T-cell (primary cell): ENCODE measurements at regions not wholly inside any gene's neighbourhood (a gene's known extent, or its start where the extent isn't known, plus 50 kb on each side); places are given as distances from the start of the nearest gene placed in this dataset.

ENCODE experiments used
- ATAC-seq, 4 experiments: fragments of 200-7000 bp in 3 of 4; fragments of 150-1000 bp in 1 of 4; cut with Tn5 transposase; replicated peaks in 1 of 4; 1 replicate in 3 of 4; 2 replicates in 1 of 4; pipeline ENCODE4 v1.10.0; 2021; ENCODE audit warnings: moderate library complexity in 3 of 4, mild to moderate bottlenecking in 2 of 4, moderate number of reproducible peaks in 1 of 4
- CTCF ChIA-PET, 2 donors: fragments of 300-600 bp; sonication (Branson Sonifier 250); formaldehyde crosslinking; loops; one replicate each; lab custom pipeline; 2022; ENCODE audit warnings: antibody characterized with exemption in 2 of 2; lab: Charles Lee
- POLR2A ChIA-PET, 2 donors: fragments of 300-600 bp; sonication (Branson Sonifier 250); formaldehyde crosslinking; loops; one replicate each; lab custom pipeline; 2022; ENCODE audit warnings: antibody characterized with exemption in 2 of 2; lab: Charles Lee
- DNase-seq, 35 experiments: peaks; one replicate each; pipeline versions ENCODE4 v3.0.0 to v3.0.0-alpha.2; 2013 to 2023
- H3K27ac ChIP-seq: one replicate; pipeline ENCODE4 v1.5.1; 2013; ENCODE audit warnings: low read length
- H3K27me3 ChIP-seq, 2 experiments: replicated peaks in 1 of 2; 1 replicate in 1 of 2; 2 replicates in 1 of 2; pipeline versions ENCODE4 v1.6.1 to v1.7.0; 2013; ENCODE audit warnings: low read length in 1 of 2, mixed read lengths in 1 of 2; ENCODE audit not compliant: control insufficient read depth in 2 of 2, insufficient read depth in 2 of 2; ENCODE audit errors: extremely low read depth in 1 of 2
- H3K36me3 ChIP-seq, 2 donors: 1 replicate in 1 of 2; 2 replicates in 1 of 2; pipeline versions ENCODE4 v1.6.1 to v1.7.0; 2013; ENCODE audit warnings: low read length in 1 of 2; ENCODE audit not compliant: control insufficient read depth in 2 of 2, insufficient read depth in 1 of 2; ENCODE audit errors: extremely low read depth in 1 of 2
- H3K4me1 ChIP-seq, 2 experiments: 1 replicate in 1 of 2; 2 replicates in 1 of 2; pipeline versions ENCODE4 v1.6.1 to v1.7.0; 2013; ENCODE audit warnings: low read length in 2 of 2, mixed read lengths in 1 of 2; ENCODE audit not compliant: insufficient read depth in 2 of 2, control insufficient read depth in 1 of 2; ENCODE audit errors: extremely low read depth in 1 of 2
- H3K4me3 ChIP-seq, 2 donors: 1 replicate in 1 of 2; 2 replicates in 1 of 2; pipeline versions ENCODE4 v1.5.1 to v1.7.0; 2013; ENCODE audit warnings: mild to moderate bottlenecking in 2 of 2, low read length in 1 of 2, moderate library complexity in 1 of 2; ENCODE audit not compliant: control insufficient read depth in 1 of 2; ENCODE audit errors: extremely low read depth in 1 of 2
- H3K9me3 ChIP-seq: 2 replicates; pipeline ENCODE4 v1.7.0; 2013
- H3K27ac Mint-ChIP-seq, 2 donors: one replicate each; pipeline ENCODE4 v1.8.0; 2020 to 2021; ENCODE audit warnings: mild to moderate bottlenecking in 2 of 2, mixed read lengths in 2 of 2
- H3K27me3 Mint-ChIP-seq, 2 donors: one replicate each; pipeline ENCODE4 v1.8.0; 2021 to 2022; ENCODE audit warnings: mixed read lengths in 2 of 2
- H3K36me3 Mint-ChIP-seq: one replicate; pipeline ENCODE4 v1.8.0; 2021; ENCODE audit warnings: mixed read lengths
- H3K4me1 Mint-ChIP-seq, 3 donors: one replicate each; pipeline ENCODE4 v1.8.0; 2020 to 2022; ENCODE audit warnings: mixed read lengths in 3 of 3, mild to moderate bottlenecking in 1 of 3
- H3K4me3 Mint-ChIP-seq, 3 donors: one replicate each; pipeline ENCODE4 v1.8.0; 2020 to 2022; ENCODE audit warnings: mild to moderate bottlenecking in 3 of 3, mixed read lengths in 3 of 3, moderate library complexity in 3 of 3
- H3K9me3 Mint-ChIP-seq, 3 donors: one replicate each; pipeline ENCODE4 v1.8.0; 2020 to 2022; ENCODE audit warnings: mixed read lengths in 3 of 3
- WGBS: methylation state at CpG from one replicate; pipeline ENCODE4 v1.1.5; 2013; ENCODE audit warnings: missing lambda C conversion rate; ENCODE audit not compliant: insufficient coverage; 5-methylcytosine and 5-hydroxymethylcytosine counted together

DNA sequence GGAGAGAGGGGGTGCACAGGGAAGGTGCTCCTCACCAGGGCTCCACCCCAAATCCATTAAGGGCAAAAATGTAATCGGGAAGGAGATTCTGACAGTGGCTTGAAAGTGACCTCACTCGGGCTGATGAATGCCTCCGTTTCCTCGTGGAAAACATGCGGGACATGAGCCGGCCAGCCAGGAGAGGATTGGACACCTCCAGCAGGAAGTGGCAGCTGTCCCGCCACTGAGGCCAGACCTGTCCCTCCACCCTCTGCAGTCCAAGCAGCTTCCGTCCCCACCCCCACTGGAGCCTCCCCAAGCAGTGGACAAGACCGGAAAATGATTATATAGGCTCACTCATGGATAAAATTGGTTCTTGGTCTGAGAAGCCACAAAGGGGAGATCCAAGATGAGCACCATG, 82.1 kb upstream of the CCL1 start:
- ChIA-PET POLR2A (no interaction called here), CTCF (no interaction called here)
- Mint-ChIP-seq H3K27ac (no peak overlapping the region), H3K9me3 (no peaks in the 10 kb centered on the region), H3K36me3 (no peaks in the 10 kb centered on the region), H3K4me3 (no peak overlapping the region), H3K4me1 (no peaks in the 10 kb centered on the region), H3K27me3 (peaks cover 40 to 44% of the 10 kb centered on the region in 2 donors)
- no peaks in the 10 kb centered on the region for H3K4me1 ChIP-seq
- ATAC-seq, result no peak
- no peak for DNase-seq
- peaks cover 4 to 48% of the 10 kb centered on the region in 2 experiments for H3K27me3 ChIP-seq
- WGBS, result 81% methylated on average over 3 of the region's 9 CpGs
- H3K9me3 ChIP-seq, result no peaks in the 10 kb centered on the region
- H3K4me3 ChIP-seq, result no peak overlapping the region
- H3K36me3 ChIP-seq, result no peaks in the 10 kb centered on the region
- no peak overlapping the region for H3K27ac ChIP-seq

DNA sequence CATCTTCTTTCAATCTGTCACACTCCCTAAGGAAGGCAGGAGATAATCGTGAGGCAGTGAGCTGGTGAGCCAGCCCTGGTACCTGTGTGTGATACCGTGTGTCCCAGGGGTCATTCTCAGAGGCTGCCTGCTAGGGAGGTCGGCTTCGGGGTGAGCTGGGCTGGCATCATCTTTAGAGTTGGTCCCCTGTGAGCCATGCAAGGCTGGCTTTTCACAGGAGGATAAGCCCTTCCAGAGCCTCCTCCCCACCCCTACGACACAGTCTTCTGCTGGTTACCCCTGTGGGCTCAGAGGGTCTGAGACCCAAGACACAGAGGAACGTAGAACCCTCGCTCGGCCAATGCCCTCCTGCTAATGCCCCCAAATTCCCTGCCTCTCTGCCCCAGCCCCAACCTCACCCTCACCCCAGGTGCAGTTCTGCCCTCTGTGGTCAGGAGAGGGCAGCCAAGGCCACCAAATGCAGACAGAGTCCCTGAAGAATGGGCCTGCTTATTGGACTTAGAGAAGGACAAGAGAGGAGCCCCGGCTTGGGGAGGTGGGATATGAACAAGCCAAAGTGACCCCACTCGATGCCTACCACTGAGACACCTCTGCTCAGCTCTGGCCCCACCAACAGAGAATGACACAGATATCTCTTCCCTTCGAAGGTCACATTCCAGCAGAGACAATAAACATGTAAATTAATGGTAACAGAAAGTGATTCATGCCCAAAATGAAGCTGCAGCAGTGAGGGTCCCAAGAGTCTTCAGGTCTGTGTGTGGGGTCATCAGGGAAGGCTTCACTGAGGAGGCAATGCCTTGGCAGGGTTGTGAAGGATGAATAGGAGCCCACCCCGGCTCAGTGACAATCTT, 80.8 kb upstream of the CCL1 start:
- no peaks in the 10 kb centered on the region for H3K36me3 Mint-ChIP-seq
- CTCF ChIA-PET, result no interaction called here
- no peak overlapping the region for H3K4me3 ChIP-seq
- no peaks in the 10 kb centered on the region for H3K9me3 Mint-ChIP-seq
- ATAC-seq (no peak), DNase-seq (peak in 1 of 35 experiments; percentile 10)
- no peak overlapping the region for H3K27ac ChIP-seq
- no peaks in the 10 kb centered on the region for H3K4me1 ChIP-seq
- 58% methylated on average over 4 of the region's 12 CpGs for WGBS
- H3K36me3 ChIP-seq, result no peaks in the 10 kb centered on the region
- no peaks in the 10 kb centered on the region for H3K9me3 ChIP-seq
- no peaks in the 10 kb centered on the region for H3K4me1 Mint-ChIP-seq
- peaks cover 4 to 45% of the 10 kb centered on the region in 2 experiments for H3K27me3 ChIP-seq
- H3K27me3 Mint-ChIP-seq, result peaks cover 36 to 42% of the 10 kb centered on the region in 2 donors
- no peak overlapping the region for H3K27ac Mint-ChIP-seq
- POLR2A ChIA-PET, result no interaction called here
- no peak overlapping the region for H3K4me3 Mint-ChIP-seq

DNA sequence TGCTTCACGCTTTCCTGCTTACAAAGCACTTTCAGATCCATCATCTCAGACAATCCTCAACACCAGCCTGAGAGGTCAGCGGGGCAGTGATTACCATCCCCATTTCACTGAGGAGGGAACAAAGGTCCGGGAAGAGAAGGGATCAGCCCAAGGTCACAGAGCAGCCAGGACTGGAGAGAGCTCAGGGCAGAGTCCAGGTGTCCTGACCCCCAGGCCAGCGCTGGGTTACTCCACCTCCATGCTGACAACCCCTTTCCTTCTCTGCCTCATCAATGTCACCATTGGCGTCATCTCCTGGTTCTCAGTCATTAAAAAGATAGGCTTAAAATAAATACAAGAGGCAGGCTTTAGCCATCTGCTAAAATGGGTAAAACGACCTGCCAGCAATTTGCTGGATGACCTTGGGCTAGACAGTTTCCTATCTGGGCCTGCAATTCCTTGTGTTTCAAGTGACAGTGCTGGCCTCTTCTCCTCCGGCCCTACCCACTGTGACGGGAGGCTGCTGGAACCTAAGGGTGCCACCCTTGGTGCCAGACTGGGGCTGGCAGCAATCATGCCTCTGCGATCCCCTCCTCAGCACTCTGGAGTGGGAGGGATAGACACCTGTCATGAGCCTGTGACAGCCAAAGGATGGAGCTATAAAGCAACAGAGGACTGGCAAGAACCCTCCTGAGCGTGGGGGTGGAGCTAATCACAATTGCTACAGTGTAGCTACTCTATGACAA, 79.5 kb upstream of the CCL1 start:
- DNase-seq, result no peak
- no peak for ATAC-seq
- H3K4me1 ChIP-seq, result no peaks in the 10 kb centered on the region
- H3K9me3 ChIP-seq, result no peaks in the 10 kb centered on the region
- Mint-ChIP-seq H3K27me3 (peaks cover 34 to 35% of the 10 kb centered on the region in 2 donors), H3K27ac (no peak overlapping the region), H3K9me3 (no peaks in the 10 kb centered on the region), H3K36me3 (no peaks in the 10 kb centered on the region), H3K4me1 (no peaks in the 10 kb centered on the region), H3K4me3 (no peak overlapping the region)
- CTCF ChIA-PET, result no interaction called here
- H3K36me3 ChIP-seq, result no peaks in the 10 kb centered on the region
- H3K27ac ChIP-seq, result no peak overlapping the region
- POLR2A ChIA-PET, result no interaction called here
- H3K4me3 ChIP-seq, result no peak overlapping the region
- WGBS, result 81% methylated on average over 5 of the region's 10 CpGs
- H3K27me3 ChIP-seq, result peaks cover 0 to 43% of the 10 kb centered on the region in 2 experiments

DNA sequence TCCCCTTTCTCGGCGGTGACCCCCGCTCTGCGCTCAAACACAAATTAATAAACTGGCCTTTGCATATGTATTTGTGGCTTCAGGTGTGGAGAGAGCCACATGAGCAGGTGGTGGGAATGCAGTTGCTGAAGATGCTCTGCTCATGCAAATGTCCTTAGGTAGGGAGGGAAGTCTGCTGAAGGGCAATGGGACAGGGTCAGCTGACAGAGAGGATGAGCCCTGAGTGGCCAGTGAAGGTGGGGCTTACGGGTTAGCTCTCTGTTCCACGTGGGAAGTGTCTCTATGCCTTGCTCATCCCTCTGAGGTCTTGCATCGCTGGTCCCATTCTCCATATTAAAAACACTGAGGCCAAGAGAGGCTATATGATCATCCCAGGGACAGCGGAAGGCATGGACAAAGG, 74.2 kb upstream of the CCL1 start:
- DNase-seq (no peak), ATAC-seq (no peak)
- H3K4me1 Mint-ChIP-seq, result no peaks in the 10 kb centered on the region

DNA sequence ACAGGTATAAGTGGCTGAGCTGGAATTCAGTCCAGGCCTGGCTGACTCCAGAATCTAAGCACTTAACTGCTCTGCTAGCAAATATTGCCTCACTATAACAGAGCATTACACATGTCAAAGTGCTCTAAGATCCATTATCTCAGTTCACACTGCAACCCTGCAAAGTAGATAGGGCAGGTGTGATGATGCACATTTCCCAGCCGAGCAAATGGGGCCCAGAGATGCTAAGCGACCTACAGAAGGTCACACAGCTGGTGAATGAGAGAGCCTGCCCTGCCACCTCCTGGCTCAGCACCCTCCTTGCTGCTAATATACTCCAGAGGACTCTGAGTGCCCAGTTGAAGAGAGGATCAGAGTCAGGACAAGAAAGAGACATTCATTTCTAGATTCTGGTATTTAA, 73.6 kb upstream of the CCL1 start:
- Mint-ChIP-seq H3K9me3 (no peaks in the 10 kb centered on the region), H3K27me3 (peaks cover 19 to 22% of the 10 kb centered on the region in 2 donors), H3K27ac (no peak overlapping the region), H3K4me1 (no peaks in the 10 kb centered on the region), H3K4me3 (no peak overlapping the region), H3K36me3 (no peaks in the 10 kb centered on the region)
- peaks cover 0 to 13% of the 10 kb centered on the region in 2 experiments for H3K27me3 ChIP-seq
- no peaks in the 10 kb centered on the region for H3K9me3 ChIP-seq
- H3K4me1 ChIP-seq, result no peaks in the 10 kb centered on the region
- no peak for DNase-seq
- POLR2A ChIA-PET, result no interaction called here
- WGBS, result no CpG with 5 or more reads among the region's 2 CpGs
- CTCF ChIA-PET, result no interaction called here
- no peak overlapping the region for H3K27ac ChIP-seq
- no peak overlapping the region for H3K4me3 ChIP-seq
- no peak for ATAC-seq
- no peaks in the 10 kb centered on the region for H3K36me3 ChIP-seq

More for the DNA sequence above, 74.2 kb upstream of the CCL1 start:
- ChIA-PET CTCF (no interaction called here), POLR2A (no interaction called here)
- Mint-ChIP-seq H3K9me3 (no peaks in the 10 kb centered on the region), H3K27me3 (peaks cover 21% of the 10 kb centered on the region in 2 donors), H3K4me3 (no peak overlapping the region), H3K27ac (no peak overlapping the region), H3K36me3 (no peaks in the 10 kb centered on the region)
- Histone ChIP-seq H3K9me3 (no peaks in the 10 kb centered on the region), H3K4me1 (no peaks in the 10 kb centered on the region), H3K27ac (no peak overlapping the region), H3K4me3 (no peak overlapping the region), H3K27me3 (peaks cover 0 to 17% of the 10 kb centered on the region in 2 experiments), H3K36me3 (no peaks in the 10 kb centered on the region)
- WGBS, result 90% methylated on average over 3 of the region's 8 CpGs

DNA sequence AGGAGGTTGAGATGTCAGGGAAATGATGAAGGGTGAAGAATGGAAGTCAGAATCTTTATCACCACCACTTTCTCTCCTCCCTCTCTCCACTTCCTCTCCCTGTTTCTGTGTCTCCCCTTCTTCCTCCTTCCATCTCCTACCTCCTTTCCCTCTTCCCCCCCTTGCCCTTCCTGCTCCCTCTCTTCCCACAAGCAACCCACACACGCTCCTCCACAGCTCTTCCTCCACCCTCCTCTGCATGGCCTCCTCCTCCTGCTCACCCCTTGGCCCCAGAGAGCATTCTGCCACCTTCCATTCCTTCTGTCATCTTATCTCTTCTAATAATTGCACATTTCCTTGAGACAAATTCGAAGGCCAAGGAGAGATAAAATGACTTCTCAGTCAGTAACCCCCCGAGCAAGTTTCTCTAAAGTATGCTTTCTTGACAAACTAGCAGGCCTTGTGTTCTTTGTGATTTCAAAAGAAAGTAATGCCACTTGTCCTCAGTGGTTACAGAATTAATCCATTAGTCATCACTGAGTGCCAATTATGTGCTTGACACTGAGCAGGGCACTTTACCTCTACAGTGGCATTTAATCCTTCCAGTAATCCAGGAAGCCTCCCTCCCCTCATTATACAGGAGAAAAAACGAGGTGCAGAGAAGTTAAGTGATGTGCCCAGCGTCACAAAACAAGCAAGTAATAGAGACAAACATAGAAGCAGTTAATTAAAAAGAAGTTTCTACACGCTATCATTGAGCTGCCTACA, 72.3 kb upstream of the CCL1 start:
- H3K36me3 Mint-ChIP-seq, result no peaks in the 10 kb centered on the region
- 41% methylated on average over 1 of the region's 6 CpGs for WGBS
- no peak overlapping the region for H3K27ac Mint-ChIP-seq
- Histone ChIP-seq H3K4me1 (no peaks in the 10 kb centered on the region), H3K27ac (no peak overlapping the region), H3K4me3 (no peak overlapping the region), H3K36me3 (no peaks in the 10 kb centered on the region), H3K9me3 (no peaks in the 10 kb centered on the region), H3K27me3 (peaks cover 0 to 10% of the 10 kb centered on the region in 2 experiments)
- no peaks in the 10 kb centered on the region for H3K4me1 Mint-ChIP-seq
- H3K9me3 Mint-ChIP-seq, result no peaks in the 10 kb centered on the region
- POLR2A ChIA-PET, result no interaction called here
- CTCF ChIA-PET, result no interaction called here
- no peak overlapping the region for H3K4me3 Mint-ChIP-seq
- ATAC-seq (no peak), DNase-seq (no peak)
- peaks cover 13 to 15% of the 10 kb centered on the region in 2 donors for H3K27me3 Mint-ChIP-seq
